HEK293 (cell line): ENCODE measurements at regions not wholly inside any gene's neighbourhood (a gene's known extent, or its start where the extent isn't known, plus 50 kb on each side); places are given as distances from the start of the nearest gene placed in this dataset.

Experiments used
- ZNF221 ChIP-seq: fragments of 450-650 bp; formaldehyde crosslinking; IDR thresholded peaks from 2 replicates; pipeline ENCODE4 v1.5.1; 2017; ENCODE audit warnings: missing biosample characterization, missing genetic modification characterization, borderline replicate concordance
- ZNF571 ChIP-seq: fragments of 450-650 bp; formaldehyde crosslinking; IDR thresholded peaks from 2 replicates; pipeline ENCODE4 v1.5.0; 2017; ENCODE audit warnings: missing biosample characterization, missing genetic modification characterization
- ZNF664 ChIP-seq: fragments of 450-650 bp; formaldehyde crosslinking; IDR thresholded peaks from 2 replicates; pipeline ENCODE4 v1.5.1; 2016; ENCODE audit warnings: missing biosample characterization, missing genetic modification characterization

DNA sequence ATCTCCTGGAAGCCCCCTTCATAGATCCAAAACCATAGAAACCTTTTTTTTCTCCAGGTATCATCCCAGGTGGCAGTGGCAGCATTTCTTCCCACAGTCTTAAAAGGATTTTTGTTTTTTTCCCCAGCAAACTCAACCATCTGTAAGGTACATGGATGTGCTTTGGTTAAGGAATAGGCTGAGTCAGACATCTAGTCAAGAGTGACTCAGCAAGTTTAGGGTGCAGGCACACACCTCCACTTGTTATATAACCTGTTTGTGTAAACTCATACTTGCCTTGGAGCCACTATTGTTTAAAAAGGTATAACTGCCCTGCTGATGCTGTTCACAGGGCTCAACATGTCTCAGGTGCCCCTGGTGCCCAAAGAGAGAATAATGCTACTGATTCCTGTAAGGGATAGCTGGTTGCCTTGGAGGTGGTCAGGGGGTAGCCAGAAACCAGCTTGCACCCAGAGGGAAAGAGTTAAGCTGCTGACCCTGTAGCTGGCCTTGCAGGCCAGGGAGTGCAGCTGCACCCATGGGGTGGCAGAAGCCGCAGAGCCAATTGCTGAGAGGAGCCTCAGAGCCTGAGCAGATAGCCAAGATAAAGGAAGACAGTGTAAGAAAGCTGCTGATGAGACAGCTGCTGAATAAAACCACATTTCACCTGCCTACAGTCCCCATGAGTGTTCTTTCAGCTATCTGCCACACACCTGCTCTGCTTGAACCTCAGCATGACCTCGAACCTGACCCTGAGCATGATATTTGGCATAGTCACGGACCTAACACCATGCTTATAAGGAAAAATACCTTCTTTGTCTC lies 1726.1 kb upstream of the RAG2 start:
- TF ChIP-seq ZNF221 (tag by site-specific recombination), result no peak
- no peak for TF ChIP-seq ZNF571
- TF ChIP-seq ZNF664 (tag by site-specific recombination), result no peak
